GM21737 (cell line): ENCODE measurements at regions not wholly inside any gene's neighbourhood (a gene's known extent, or its start where the extent isn't known, plus 50 kb on each side); places are given as distances from the start of the nearest gene placed in this dataset.
"Not testable (repeated sequence)": the region's sequence is repeated elsewhere in the genome, so short reads cannot be mapped to it uniquely, and the experiment has no call there.

ENCODE experiments used
- ATAC-seq: cut with Tn5 transposase; IDR thresholded peaks from one replicate; pipeline ENCODE4 v1.9.1; 2021; ENCODE audit warnings: mild to moderate bottlenecking, moderate library complexity; ENCODE audit not compliant: unreplicated experiment

DNA sequence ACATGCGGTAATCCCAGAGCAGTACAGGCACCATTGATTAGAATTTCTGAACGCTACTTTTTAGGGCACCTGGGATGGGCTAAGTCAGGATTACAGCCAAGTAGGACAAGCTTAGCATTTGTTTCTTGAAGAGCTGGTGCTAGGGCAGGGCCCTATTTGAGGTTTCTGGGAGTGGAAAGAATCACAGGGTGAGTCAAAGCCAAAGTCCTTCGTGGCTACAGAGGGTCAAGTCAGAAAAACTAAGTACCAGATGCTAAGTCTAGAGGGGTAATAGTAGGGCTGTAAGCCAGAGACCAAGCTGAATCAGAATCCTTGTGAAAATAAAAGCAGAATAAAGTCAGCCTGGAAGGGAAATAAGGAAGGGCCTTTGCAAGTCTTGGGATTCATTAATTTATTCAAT lies 448.6 kb downstream of the ZIC3 start:
- ATAC-seq = no peak

DNA sequence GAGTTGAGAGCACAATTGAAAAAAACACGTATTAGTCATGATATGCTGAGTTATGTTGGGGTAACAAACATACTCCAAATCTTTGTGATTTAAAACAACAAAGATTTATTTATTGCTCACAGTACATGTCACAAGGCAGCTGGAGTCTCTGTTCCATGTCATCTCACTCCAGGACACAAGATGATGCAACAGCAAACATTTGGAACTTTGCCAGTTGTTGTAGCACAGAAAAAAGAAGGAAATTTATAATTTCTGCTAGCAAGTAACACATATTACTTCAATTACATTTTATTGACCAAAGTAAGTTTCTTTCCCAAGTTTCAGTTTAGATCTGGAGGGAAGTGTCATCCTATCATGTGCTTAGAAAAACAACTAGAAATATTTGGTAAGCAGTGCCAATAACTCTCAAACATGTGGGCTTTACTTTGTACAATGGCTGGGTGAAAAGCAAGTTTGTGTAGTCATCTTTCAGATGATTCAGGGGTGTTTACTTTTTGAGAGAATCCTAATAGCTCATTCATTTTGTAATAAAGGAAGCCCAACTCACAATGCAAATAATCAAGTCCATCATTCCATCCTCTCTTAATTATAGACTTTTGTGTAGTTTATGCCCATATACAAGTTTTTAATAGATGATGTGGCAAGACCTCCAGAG lies 452.3 kb downstream of the ZIC3 start:
- ATAC-seq = no peak

- no peak for ATAC-seq
Measured at GRCh38 chrX:138020941-138021340, 455.0 kb downstream of the ZIC3 start.

- ATAC-seq = no peak
Measured at GRCh38 chrX:138026211-138026610, 460.3 kb downstream of the ZIC3 start.

DNA sequence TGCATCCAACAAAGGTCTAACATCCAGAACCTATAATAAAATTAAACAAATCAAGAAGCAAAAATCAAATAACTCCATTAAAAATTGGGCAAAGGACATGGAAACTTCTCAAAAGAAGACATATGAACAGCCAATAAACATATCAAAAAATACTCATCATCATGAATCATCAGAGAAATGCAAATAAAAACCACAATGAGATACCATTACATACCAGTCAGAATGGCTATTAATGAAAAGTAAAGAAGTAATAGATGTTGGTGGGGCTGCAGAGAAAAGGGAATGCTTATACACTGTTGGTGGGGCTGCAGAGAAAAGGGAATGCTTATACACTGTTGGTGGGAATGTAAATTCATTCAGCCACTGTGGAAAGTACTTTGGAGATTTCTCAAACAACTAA lies 465.8 kb downstream of the ZIC3 start:
- ATAC-seq = no peak

GRCh38 chrX:138034136-138034535 lies 468.2 kb downstream of the ZIC3 start:
- ATAC-seq = no peak

- ATAC-seq = no peak
Measured at GRCh38 chrX:138037548-138037947, 471.6 kb downstream of the ZIC3 start.

DNA sequence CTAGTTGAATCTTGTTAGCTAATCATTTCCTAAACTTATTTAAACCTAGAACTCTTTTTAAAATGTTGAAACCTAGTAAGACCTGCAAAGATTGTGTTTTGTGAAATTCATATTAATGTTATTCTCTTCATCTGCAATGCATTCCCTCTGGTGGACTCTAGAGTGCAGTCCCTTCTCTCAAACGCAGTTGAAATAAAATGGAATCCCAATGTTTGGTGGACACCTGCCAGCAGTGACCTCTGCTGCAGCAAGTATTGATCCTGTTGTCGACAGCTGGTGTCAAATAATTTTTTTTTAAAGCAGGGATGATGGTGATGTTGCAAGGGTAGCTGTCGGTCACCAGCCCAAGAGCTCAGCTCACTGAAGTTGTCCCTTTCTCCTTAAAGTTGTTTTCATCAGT lies 492.0 kb downstream of the ZIC3 start:
- ATAC-seq = no peak

- ATAC-seq = no peak
Measured at GRCh38 chrX:138058931-138059330, 493.0 kb downstream of the ZIC3 start.

- no peak for ATAC-seq
Measured at GRCh38 chrX:138067415-138067814, 501.5 kb downstream of the ZIC3 start.

DNA sequence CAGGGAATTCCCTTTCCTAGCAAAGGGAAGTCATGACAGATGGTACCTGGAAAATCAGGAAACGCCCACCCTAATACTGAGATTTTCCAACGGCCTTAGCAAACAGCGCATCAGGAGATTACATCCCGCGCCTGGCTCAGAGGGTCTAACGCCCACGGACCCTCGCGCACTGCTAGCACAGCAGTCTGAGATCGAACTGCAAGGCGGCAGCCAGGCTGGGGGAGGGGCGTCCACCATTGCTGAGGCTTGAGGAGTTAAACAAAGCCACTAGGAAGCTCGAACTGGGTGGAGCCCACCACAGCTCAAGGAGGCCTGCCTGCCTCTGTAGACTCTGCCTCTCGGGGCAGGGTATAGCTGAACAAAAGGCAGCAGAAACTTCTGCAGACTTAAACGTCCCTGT lies 507.7 kb downstream of the ZIC3 start:
- no peak for ATAC-seq

- ATAC-seq = no peak
Measured at GRCh38 chrX:138082251-138082650, 516.3 kb downstream of the ZIC3 start.

DNA sequence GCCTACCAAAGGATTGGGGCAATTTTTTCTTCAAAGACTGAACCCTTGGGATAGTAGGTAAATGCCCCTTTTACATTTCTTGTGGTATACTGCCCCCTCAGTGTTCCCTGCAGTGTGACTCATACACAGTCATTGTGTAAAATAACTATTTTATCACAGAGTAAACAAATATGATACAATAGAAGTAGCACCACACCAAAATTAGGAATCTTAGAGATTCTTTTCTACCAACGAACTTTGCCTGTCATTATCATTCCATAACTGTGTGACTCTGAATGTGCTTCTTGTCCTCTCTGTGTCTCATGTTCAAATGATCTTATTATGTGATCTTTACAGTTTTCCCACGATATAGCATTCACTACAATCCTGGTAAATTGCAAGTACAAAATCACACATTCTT lies 517.0 kb downstream of the ZIC3 start:
- no peak for ATAC-seq

DNA sequence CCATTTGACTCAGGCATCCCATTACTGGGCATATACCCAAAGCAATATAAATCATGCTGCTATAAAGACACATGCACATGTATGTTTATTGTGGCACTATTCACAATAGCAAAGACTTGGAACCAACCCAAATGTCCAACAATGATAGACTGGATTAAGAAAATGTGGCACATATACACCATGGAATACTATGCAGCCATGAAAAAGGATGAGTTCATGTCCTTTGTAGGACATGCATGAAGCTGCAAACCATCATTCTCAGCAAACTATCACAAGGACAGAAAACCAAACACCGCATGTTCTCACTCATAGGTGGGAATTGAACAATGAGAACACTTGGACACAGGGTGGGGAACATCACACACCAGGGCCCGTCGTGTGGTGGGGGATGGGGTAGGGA lies 545.0 kb downstream of the ZIC3 start:
- not testable (repeated sequence) for ATAC-seq

DNA sequence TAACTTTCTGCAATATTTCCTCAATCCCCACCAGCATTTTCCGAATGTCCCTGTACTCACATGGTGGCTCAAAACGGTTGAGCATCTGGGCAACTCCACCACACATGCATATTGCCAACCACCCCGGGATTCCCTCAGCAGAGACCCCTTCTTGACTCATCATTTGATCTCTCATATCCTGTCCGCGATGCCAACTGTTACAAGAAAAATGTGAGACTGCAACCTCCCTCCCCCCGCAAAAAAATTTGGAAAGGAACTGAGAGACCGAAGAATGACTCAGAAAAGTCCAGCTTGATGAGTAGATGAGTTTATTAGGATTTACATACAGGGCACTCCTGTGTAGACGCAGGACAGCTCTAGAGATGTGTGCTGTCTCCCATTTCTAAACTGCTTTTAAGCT lies 561.4 kb downstream of the ZIC3 start:
- no peak for ATAC-seq

DNA sequence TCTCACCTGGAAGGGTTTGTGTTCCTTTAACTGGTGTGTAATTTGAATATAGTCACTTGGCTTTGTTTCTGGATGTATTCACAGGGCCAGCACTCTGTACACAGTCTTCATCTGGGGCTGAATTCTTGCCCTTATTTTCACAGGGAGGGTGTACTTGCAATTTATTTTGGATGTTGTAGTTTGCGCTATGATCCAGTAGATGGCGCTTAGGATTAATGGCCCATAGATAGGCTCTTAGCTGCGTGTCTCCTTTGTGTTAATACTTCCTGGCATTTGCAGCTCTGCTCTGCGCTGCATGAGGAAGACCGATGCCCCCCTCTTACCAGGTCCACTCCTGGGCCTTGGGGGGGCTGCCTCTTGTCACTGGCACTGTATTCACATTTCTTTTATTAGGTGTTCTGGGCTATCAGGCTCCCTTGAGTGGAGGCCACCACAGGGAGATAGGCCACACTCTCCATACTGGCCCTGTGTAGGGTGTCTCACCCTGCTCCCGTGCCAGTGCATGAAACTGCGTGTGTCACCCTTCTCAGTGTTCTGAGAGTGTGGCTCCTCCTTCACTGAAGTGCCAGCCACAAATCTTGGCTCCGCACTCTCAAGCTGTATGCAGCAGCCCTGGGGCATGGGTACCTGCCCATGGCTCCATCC lies 562.2 kb downstream of the ZIC3 start:
- peak; percentile 76 for ATAC-seq

DNA sequence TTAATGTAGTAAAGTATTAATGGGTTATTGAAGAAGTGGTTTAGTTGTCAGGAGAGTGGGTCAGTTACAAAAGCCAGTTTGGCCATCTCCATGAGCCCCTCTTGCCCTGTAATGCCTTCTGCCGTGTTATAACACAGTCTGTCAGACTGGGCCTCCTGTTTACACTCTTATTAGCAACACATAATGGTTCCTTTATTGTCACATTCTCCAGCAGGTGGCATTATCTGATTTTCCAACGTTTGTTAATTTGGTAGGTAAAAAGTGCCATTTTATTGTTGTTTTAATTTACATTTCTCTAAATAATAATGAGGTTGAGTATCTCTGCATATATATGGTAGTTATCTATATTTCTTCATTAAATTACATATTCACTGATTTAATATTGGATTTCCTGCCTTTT lies 560.8 kb downstream of the FGF13 start:
- no peak for ATAC-seq

DNA sequence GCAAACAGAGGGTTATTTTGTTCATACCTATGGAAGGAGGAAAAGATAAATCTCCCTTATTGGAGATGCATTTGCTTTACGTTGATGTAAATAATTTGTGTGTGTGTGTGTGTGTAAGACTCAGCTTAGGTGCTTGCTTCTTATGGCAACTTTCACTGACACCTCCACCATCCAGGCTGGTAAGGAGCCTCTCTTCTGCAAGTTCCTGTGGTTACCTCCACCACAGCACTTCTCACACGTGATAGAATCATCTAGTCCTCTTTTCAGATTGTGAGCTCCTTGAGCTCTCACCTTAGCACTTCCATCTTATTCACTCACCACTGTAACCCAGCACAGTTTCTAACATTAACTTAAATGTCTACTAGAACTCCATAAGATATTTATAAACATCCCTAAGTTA lies 553.7 kb downstream of the FGF13 start:
- ATAC-seq = no peak

DNA sequence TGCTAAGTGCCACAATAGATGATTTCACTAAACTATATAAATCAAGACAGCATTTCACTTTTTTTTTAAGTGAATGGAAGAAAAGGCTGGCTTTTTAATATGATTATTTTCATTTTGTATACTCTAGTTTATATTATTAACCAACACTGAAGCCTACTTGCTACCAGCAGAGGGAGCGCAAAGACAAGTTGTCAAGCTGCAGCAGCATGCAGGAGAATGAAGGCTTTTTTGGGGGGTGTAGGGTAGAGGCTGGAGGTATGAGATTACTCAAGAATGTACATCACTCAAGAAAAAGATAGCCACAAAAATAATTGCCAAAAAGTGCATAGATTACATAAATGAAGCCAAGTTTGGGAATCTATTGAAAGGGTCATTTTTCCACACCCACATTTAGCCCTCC lies 519.5 kb downstream of the FGF13 start:
- ATAC-seq = no peak

DNA sequence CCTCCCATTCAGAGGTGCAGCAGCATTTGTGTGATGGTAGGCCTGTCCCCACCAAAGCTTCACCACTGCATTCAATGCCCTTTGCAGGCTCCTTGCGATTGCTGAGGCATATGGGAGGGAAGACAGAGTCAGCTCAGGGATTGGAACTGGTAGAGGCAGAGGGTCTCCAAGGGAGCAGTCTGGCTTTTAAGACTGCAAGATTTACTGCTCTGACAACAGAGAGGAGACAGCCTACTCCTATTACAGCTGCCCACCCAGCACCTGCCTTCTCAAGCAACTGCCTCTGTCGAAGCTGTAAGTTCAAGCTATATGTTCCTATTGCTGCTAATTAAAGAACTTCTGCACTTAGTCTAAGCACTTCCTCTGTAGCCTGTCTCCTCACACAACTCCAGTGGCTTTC lies 481.8 kb downstream of the FGF13 start:
- ATAC-seq = no peak

DNA sequence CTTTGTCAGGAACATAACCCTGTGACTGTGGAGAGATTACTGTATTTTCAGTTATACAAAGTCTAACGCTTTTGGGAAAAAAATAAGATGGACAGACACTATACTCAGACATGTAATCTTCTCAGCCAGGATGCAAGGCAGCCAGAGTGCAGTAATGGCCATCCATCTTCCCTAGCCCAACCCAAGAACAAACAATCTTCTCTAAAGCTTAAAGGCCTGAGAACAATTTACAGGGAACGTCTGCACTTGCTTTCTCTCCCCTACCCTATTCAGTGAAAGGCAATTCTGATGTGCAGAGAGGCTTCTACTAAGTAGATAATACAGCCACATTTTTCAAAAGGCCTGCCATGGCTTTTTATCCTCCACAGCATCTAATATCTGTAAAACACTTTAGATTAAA lies 471.3 kb downstream of the FGF13 start:
- ATAC-seq = no peak

- ATAC-seq = no peak
Measured at GRCh38 chrX:138254001-138254400, 457.5 kb downstream of the FGF13 start.

GRCh38 chrX:138255373-138255772 lies 456.1 kb downstream of the FGF13 start:
- ATAC-seq = no peak
